HL-60 (cell line): ENCODE measurements at regions not wholly inside any gene's neighbourhood (a gene's known extent, or its start where the extent isn't known, plus 50 kb on each side); places are given as distances from the start of the nearest gene placed in this dataset.

ENCODE experiments used
- CTCF ChIP-seq: IDR thresholded peaks from one replicate; pipeline ENCODE4 v1.5.1; 2011; ENCODE audit warnings: low read length, control low read depth, inconsistent platforms; ENCODE audit not compliant: insufficient read depth
- POLR2AphosphoS5 ChIP-seq: IDR thresholded peaks from 2 replicates; pipeline ENCODE4 v1.6.1; 2012; ENCODE audit warnings: low read depth

GRCh38 chr4:111296466-111296865 lies 673.6 kb upstream of the PITX2 start:
- TF ChIP-seq CTCF, result no peak
- TF ChIP-seq POLR2AphosphoS5, result no peak
